ENCODE measurements at regions not wholly inside any gene's neighbourhood (a gene's known extent, or its start where the extent isn't known, plus 50 kb on each side); places are given as distances from the start of the nearest gene placed in this dataset.

- TF ChIP-seq POLR2A (IDR thresholded peaks at IDR 0.05; ENCODE audit: low read depth, low read length) (no peak), TAF1 (IDR thresholded peaks at IDR 0.05; ENCODE audit: borderline replicate concordance, low read depth, low read length) (no peak), POLR2AphosphoS5 (IDR thresholded peaks at IDR 0.05; ENCODE audit: low read depth, low read length) (no peak)
These were observed 152.9 kb upstream of the MOCS2 start for GRCh38 chr5:53262348-53262970.
